Hematopoietic multipotent progenitor cell treated with erythropoietin and hydrocortisone succinate and interleukin-3 and kit ligand, for 15 days (in vitro differentiated cells): ENCODE measurements at regions not wholly inside any gene's neighbourhood (a gene's known extent, or its start where the extent isn't known, plus 50 kb on each side); places are given as distances from the start of the nearest gene placed in this dataset.

Source experiments
- DNase-seq: peaks from one replicate; pipeline ENCODE4 v3.0.0-alpha.2; 2015; ENCODE audit warnings: low spot score

GRCh38 chr2:118321432-118322105, 233.3 kb downstream of the INSIG2 start:
- DNase-seq = no peak

DNA sequence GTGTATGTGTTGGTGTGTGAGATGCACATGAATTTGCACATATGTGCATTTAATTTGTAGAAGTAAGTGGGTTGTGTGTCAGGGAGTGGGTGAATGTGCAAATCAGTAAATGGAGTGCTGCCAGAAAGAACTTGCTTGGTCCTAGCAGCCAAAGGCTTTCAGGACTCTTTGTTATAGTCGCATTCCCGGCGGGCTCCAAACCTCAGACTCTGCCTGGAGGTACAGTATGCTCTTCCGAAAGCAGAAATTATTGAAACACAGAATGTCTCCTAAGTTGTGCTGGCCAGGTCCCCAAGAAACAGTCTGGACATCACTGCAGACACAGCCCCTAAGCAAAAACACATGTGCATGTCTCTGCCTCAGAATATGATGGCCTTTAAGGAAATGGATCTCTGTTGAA, 232.4 kb downstream of the INSIG2 start:
- no peak for DNase-seq

- no peak for DNase-seq
These were observed 231.9 kb downstream of the INSIG2 start for GRCh38 chr2:118320196-118320595.

DNA sequence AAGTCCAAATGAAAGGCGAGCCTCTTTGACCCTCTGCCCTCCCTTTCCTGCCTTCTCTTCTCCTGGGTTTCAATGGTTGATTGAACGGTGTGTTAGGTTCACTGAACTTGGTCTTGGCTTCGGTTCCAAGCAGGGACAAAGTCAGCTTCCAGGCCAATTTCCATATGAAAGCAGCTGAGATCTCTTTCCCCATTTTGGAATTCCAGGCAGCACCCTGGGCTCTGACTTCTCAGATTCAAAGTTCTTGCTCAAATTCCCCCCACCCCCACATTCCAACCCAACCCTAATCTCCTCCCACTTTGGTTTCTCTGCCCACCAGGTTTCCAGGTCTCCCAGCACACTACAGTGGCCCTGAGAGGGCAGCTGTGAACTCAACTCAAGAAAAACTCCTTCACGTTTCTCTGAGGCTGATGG, 231.0 kb downstream of the INSIG2 start:
- DNase-seq = no peak

GRCh38 chr2:118315606-118316005, 227.3 kb downstream of the INSIG2 start:
- no peak for DNase-seq

GRCh38 chr2:118312969-118313756, 224.9 kb downstream of the INSIG2 start:
- DNase-seq = no peak

DNA sequence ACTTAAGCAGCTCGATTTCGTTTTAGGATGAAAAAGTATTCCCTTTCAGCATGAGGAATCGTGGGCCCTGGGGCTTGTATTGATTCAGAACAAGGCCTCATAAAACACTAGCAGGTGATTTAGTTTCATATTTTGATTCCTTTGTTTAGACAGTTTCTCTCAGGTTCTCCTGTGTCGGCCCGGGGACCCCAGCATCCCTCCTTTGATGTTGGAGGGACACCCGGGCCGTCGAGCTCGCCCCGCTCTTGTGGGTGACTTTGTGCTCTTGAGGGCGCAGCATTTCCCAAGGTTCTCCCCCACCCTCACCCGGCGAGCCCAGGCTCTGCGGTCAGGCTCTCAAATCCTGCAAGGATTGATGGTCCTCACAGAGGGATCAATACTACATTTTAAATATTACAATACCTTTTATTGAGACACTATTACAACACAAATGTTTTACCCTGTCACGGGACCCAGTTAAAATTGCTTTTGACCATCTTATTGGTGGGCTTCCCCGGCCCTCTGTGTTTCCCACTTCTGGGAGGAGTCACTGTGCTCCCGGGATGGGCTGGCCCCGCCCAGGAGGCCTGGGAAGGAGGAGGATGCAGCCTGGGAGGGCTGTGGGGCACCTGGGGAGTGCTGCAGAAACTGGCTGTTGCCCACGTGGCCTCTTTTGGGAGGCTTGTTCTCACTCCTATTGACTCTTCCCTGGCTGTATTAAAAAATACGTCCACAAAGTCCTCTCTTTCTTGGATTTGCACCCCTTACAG, 222.6 kb downstream of the INSIG2 start:
- DNase-seq = no peak

- DNase-seq = no peak
These were observed 221.8 kb downstream of the INSIG2 start for GRCh38 chr2:118309946-118310680.

DNA sequence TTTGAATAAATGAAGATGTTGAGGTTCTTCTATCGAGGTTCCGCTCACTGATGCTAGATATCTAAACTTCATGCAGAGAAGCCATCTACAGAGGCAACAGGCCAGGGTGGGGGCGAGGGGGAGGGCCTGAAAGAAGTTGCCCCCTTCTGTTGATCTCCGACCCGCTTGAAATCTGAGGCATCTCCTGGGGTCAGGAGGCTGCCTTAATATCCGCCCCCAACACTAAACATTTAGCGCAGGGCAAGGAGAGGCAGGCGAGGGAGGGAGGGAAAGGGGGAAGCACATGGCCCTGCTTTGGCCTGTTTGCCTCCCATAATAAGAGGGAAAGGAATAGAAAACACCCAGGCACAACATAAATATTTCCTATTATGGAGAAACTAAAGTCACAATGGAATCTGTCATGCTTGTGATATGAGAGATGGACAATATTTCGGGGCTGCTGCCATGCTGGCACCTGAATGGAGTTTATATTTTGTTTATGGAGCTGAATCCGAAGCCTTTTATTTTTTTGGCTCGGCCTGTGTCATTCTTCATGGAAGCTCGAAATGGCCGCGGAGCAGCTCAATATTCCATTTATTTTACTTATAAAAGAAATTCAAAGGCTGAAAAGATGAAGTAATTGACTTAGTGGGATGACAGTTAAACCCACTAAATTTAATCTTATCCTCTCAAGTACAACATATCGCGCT, 221.1 kb downstream of the INSIG2 start:
- no peak for DNase-seq

DNA sequence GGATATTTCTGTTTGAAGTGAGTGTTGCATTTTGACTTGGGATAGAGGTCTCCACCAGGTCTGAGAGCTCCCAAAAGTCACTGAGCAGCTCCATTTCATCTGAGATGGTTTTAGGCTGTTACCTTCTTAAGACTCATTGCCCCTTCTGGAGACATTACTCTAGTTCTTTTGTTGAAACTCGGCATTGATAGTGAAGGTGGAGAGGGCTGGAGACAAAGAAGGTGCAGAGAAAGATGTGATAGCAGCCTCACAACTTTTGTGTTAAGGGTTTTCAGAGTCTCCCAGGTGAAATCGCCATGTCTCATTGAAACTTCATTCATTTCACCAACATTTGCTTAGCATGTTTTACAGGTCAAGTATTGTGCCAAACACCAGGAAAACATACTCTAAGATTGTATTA, 219.6 kb downstream of the INSIG2 start:
- DNase-seq = no peak

DNA sequence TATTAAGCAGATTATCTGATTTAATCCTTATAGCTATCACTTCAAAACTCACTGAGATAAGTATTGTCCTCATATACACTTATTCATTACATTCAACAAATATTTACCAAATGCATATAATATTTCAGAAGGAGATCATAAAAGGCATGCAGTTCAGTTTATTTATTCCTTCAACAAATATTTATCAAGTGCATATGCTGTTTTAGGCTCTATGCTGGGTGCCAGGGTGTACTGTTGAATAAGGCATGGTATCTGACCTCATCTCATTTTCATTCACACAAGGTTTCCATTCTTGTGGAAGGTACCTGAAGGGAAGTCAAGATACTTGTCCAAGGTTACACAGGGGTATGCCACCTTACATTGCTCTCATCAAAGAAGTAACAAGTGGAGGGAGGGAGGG, 213.0 kb downstream of the INSIG2 start:
- no peak for DNase-seq

- no peak for DNase-seq
These were observed 212.6 kb downstream of the INSIG2 start for GRCh38 chr2:118300832-118301231.

DNA sequence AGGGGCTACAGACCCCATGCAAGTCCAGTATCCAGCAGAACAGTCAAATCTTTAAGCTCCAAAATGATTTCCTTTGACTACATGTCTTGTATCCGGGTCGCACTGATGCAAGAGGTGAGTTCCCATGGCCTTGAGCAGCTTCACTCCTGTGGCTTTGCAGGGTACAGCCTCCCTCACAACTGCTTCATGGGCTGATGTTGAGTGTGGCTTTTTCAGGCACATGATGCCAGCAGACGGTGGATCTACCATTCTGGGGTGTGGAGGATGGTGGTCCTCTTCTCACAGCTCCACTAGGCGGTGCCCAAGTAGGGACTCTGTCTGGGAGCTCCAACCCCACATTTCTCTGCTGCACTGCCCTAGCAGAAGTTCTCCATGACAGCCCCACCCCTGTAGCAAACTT, 208.4 kb downstream of the INSIG2 start:
- DNase-seq = no peak

- no peak for DNase-seq
These were observed 207.5 kb downstream of the INSIG2 start for GRCh38 chr2:118295592-118296390.

DNA sequence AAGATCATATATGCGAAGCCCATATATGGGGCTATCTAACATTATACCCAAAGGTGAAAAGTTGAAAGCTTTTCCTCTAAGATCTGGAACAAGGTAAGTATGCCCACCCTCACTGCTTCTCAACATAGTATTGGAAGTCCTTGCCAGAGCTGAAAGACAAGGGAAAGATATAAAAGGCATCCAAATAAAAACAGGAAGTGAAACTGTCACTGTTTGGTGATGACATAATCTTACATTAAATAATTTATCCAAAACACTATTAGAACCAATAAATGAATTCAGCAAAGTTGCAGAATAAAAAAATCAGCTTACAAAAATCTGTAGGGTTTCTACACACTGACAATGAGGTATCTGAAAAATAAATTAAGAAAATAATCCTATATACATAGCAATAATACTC, 205.8 kb downstream of the INSIG2 start:
- no peak for DNase-seq

DNA sequence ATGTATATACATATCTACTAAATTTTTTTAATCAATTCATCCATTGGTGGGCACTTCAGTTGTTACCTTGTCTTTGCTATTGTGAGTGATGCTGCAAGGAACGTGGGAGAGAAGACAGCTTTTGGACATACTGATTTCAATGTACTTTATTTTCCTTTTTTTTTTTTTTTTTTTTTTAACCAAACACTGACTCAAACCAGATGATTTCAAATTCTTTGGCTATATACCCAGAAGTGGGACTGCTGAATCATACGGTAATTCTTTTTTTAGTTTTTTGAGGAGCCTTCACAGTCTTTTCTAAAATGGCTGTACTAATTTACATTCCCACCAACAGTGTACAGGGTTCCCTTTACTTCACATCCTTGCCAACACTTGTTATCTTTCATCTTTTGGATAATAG, 204.7 kb downstream of the INSIG2 start:
- DNase-seq = no peak

- no peak for DNase-seq
These were observed 203.1 kb downstream of the INSIG2 start for GRCh38 chr2:118291251-118291880.

GRCh38 chr2:118290411-118291250, 202.4 kb downstream of the INSIG2 start:
- DNase-seq = no peak

- DNase-seq = no peak
These were observed 190.7 kb downstream of the INSIG2 start for GRCh38 chr2:118279005-118279404.
